Esophagus squamous epithelium (tissue), 4 donors: ENCODE measurements at regions not wholly inside any gene's neighbourhood (a gene's known extent, or its start where the extent isn't known, plus 50 kb on each side); places are given as distances from the start of the nearest gene placed in this dataset.
"Not testable (repeated sequence)": the region's sequence is repeated elsewhere in the genome, so short reads cannot be mapped to it uniquely, and the experiment has no call there.

ENCODE experiments used
- POLR2A ChIP-seq, 4 donors: fragments of 450-650 bp; IDR thresholded peaks; one replicate each; pipeline ENCODE4 v1.6.1; 2017; ENCODE audit warnings: antibody characterized with exemption in 4 of 4, mild to moderate bottlenecking in 4 of 4, moderate library complexity in 3 of 4
- TF ChIP-seq, protein P1 (sequence below), 6 experiments: fragments of 450-650 bp in 4 of 6; fragments of 200-600 bp in 2 of 6; sonication (generic) in 2 of 6; IDR thresholded peaks; one replicate each; pipeline ENCODE4 v1.5.1; 2016 to 2019; ENCODE audit warnings: antibody characterized with exemption in 6 of 6, mild to moderate bottlenecking in 4 of 6, moderate library complexity in 4 of 6

DNA sequence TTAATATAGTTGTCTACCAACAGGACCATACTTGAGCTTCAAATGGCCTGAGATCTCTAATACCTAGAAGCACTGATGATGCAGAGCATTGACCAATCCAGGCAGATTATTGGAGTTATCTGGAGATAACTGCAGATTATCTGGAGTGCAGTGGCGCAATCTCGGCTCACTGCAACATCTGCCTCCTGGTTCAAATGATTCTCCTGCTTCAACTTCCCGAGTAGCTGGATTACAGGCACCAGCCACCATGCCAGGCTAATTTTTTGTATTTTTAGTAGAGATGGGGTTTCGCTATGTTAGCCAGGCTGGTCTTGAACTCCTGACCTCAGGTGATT lies 1225.4 kb upstream of the ZEB2 start:
- TF ChIP-seq, protein P1, sequence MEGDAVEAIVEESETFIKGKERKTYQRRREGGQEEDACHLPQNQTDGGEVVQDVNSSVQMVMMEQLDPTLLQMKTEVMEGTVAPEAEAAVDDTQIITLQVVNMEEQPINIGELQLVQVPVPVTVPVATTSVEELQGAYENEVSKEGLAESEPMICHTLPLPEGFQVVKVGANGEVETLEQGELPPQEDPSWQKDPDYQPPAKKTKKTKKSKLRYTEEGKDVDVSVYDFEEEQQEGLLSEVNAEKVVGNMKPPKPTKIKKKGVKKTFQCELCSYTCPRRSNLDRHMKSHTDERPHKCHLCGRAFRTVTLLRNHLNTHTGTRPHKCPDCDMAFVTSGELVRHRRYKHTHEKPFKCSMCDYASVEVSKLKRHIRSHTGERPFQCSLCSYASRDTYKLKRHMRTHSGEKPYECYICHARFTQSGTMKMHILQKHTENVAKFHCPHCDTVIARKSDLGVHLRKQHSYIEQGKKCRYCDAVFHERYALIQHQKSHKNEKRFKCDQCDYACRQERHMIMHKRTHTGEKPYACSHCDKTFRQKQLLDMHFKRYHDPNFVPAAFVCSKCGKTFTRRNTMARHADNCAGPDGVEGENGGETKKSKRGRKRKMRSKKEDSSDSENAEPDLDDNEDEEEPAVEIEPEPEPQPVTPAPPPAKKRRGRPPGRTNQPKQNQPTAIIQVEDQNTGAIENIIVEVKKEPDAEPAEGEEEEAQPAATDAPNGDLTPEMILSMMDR (IDR thresholded peaks at IDR 0.05) = not testable (repeated sequence)
- not testable (repeated sequence) for TF ChIP-seq POLR2A (IDR thresholded peaks at IDR 0.05)
